HEK293 (cell line): ENCODE measurements at regions not wholly inside any gene's neighbourhood (a gene's known extent, or its start where the extent isn't known, plus 50 kb on each side); places are given as distances from the start of the nearest gene placed in this dataset.

ENCODE experiments used
- CTCF ChIA-PET: fragments of 350-600 bp; formaldehyde crosslinking; extraction: SDS; loops from one replicate; lab custom pipeline; 2021; ENCODE audit warnings: antibody characterized with exemption; lab: Yijun Ruan, JAX
- POLR2A ChIA-PET: fragments of 300-600 bp; formaldehyde crosslinking; extraction: SDS; loops from one replicate; lab custom pipeline; 2020; ENCODE audit warnings: antibody characterized with exemption, inconsistent platforms; lab: Yijun Ruan, JAX
- H3K27ac ChIP-seq: fragments of 200-500 bp; sonication (Bioruptor generic); 2 replicates; pipeline ENCODE4 v1.5.1; 2014; ENCODE audit warnings: low read depth, low read length, control low read depth, inconsistent platforms; ENCODE audit errors: extremely low read depth
- H3K36me3 ChIP-seq, 2 experiments: fragments of 200-500 bp in 1 of 2; sonication (Bioruptor generic) in 1 of 2; 1 replicate in 1 of 2; 2 replicates in 1 of 2; pipeline ENCODE4 v1.5.1; 2014 to 2017; ENCODE audit warnings: inconsistent platforms in 2 of 2, low read length in 2 of 2; ENCODE audit not compliant: control insufficient read depth in 2 of 2, insufficient read depth in 1 of 2
- H3K4me1 ChIP-seq: fragments of 200-500 bp; sonication (Bioruptor generic); 2 replicates; pipeline ENCODE4 v1.5.1; 2014; ENCODE audit warnings: mild to moderate bottlenecking, low read length, inconsistent platforms; ENCODE audit not compliant: control insufficient read depth, insufficient read depth
- H3K4me3 ChIP-seq: 2 replicates; pipeline ENCODE4 v1.5.1; 2011; ENCODE audit warnings: low read depth, mild to moderate bottlenecking, control low read depth, low read length, moderate library complexity
- H3K9me3 ChIP-seq: fragments of 200-500 bp; sonication (Bioruptor generic); 2 replicates; pipeline ENCODE4 v1.5.1; 2014; ENCODE audit warnings: low read depth, low read length, inconsistent platforms; ENCODE audit not compliant: control insufficient read depth, insufficient read depth
- AEBP2 ChIP-seq: fragments of 450-650 bp; formaldehyde crosslinking; IDR thresholded peaks from 2 replicates; pipeline ENCODE4 v1.5.1; 2016; ENCODE audit warnings: missing biosample characterization, missing genetic modification characterization, borderline replicate concordance
- CTCF ChIP-seq: fragments of 450-650 bp; formaldehyde crosslinking; IDR thresholded peaks from 2 replicates; pipeline ENCODE4 v1.5.1; 2016; ENCODE audit warnings: missing biosample characterization, missing genetic modification characterization
- GLI4 ChIP-seq: fragments of 450-650 bp; formaldehyde crosslinking; IDR thresholded peaks from 2 replicates; pipeline ENCODE4 v1.5.1; 2016; ENCODE audit warnings: missing biosample characterization, missing genetic modification characterization
- GLIS2 ChIP-seq: fragments of 450-650 bp; formaldehyde crosslinking; IDR thresholded peaks from 2 replicates; pipeline ENCODE4 v1.5.1; 2016; ENCODE audit warnings: missing biosample characterization, missing genetic modification characterization
- HOXA7 ChIP-seq: sonication (generic); formaldehyde crosslinking; IDR thresholded peaks from 2 replicates; pipeline ENCODE4 v1.8.1; 2022; ENCODE audit warnings: missing genetic modification reagents, borderline replicate concordance
- KLF8 ChIP-seq: fragments of 450-650 bp; formaldehyde crosslinking; IDR thresholded peaks from 2 replicates; pipeline ENCODE4 v1.5.1; 2016; ENCODE audit warnings: missing biosample characterization, missing genetic modification characterization
- PRDM2 ChIP-seq: fragments of 450-650 bp; formaldehyde crosslinking; IDR thresholded peaks from 2 replicates; pipeline ENCODE4 v1.5.1; 2016; ENCODE audit warnings: missing biosample characterization, missing genetic modification characterization, borderline replicate concordance
- ZBTB20 ChIP-seq: fragments of 450-650 bp; formaldehyde crosslinking; IDR thresholded peaks from 2 replicates; pipeline ENCODE4 v1.5.1; 2016; ENCODE audit warnings: missing biosample characterization, missing genetic modification characterization
- ZNF16 ChIP-seq: fragments of 450-650 bp; formaldehyde crosslinking; IDR thresholded peaks from 2 replicates; pipeline ENCODE4 v1.5.1; 2016; ENCODE audit warnings: low read depth, missing biosample characterization, missing genetic modification characterization
- ZNF214 ChIP-seq: fragments of 450-650 bp; formaldehyde crosslinking; IDR thresholded peaks from 2 replicates; pipeline ENCODE4 v1.5.1; 2017; ENCODE audit warnings: missing biosample characterization, mild to moderate bottlenecking, missing genetic modification characterization, borderline replicate concordance
- ZNF488 ChIP-seq: fragments of 450-650 bp; formaldehyde crosslinking; IDR thresholded peaks from 2 replicates; pipeline ENCODE4 v1.5.1; 2016; ENCODE audit warnings: missing biosample characterization, missing genetic modification characterization
- ZNF510 ChIP-seq: fragments of 450-650 bp; formaldehyde crosslinking; IDR thresholded peaks from 2 replicates; pipeline ENCODE4 v1.5.1; 2018; ENCODE audit warnings: mild to moderate bottlenecking, missing genetic modification characterization, missing biosample characterization; ENCODE audit not compliant: insufficient replicate concordance
- ZNF518A ChIP-seq: fragments of 450-650 bp; formaldehyde crosslinking; conservative IDR thresholded peaks from 2 replicates; pipeline ENCODE4 v1.5.1; 2016; ENCODE audit warnings: low read depth, missing biosample characterization, missing genetic modification characterization
- ZNF560 ChIP-seq: fragments of 450-650 bp; formaldehyde crosslinking; IDR thresholded peaks from 2 replicates; pipeline ENCODE4 v1.5.1; 2017; ENCODE audit warnings: missing biosample characterization, missing genetic modification characterization, borderline replicate concordance
- ZNF660 ChIP-seq: fragments of 450-650 bp; IDR thresholded peaks from 2 replicates; pipeline ENCODE4 v1.5.1; 2018; ENCODE audit warnings: missing biosample characterization, mild to moderate bottlenecking, missing genetic modification characterization
- ZNF76 ChIP-seq: fragments of 450-650 bp; formaldehyde crosslinking; IDR thresholded peaks from 2 replicates; pipeline ENCODE4; 2016; ENCODE audit warnings: low read depth, missing biosample characterization, missing genetic modification characterization, borderline replicate concordance
- ZNF777 ChIP-seq: fragments of 450-650 bp; formaldehyde crosslinking; IDR thresholded peaks from 2 replicates; pipeline ENCODE4 v1.5.1; 2017; ENCODE audit warnings: missing biosample characterization, missing genetic modification characterization, borderline replicate concordance

GRCh38 chr20:11556410-11556809 is 361.3 kb upstream of the BTBD3 start (continued):
- TF ChIP-seq ZNF518A: no peak

- no peak for TF ChIP-seq GLIS2
- no peak for TF ChIP-seq GLI4 (tag by site-specific recombination)
- TF ChIP-seq ZNF76 (tag by site-specific recombination): no peak
- TF ChIP-seq ZNF488 (tag by site-specific recombination): no peak
- TF ChIP-seq ZNF777 (tag by site-specific recombination): no peak
- no peak for TF ChIP-seq HOXA7 (CRISPR knock-in tag)
- TF ChIP-seq ZNF510 (tag by site-specific recombination): no peak
- TF ChIP-seq ZNF660: no peak
- TF ChIP-seq ZNF560 (tag by site-specific recombination): no peak
- no peak for TF ChIP-seq KLF8 (tag by site-specific recombination)
- no peak for TF ChIP-seq PRDM2 (tag by site-specific recombination)
- H3K27ac ChIP-seq: no peak overlapping the region
- H3K4me3 ChIP-seq: no peak overlapping the region
- no peaks in the 10 kb centered on the region for H3K4me1 ChIP-seq
- ChIA-PET CTCF (interaction anchor here (0.7 kb wide), 1 partner anchor 14 kb away, joined by 3 read pairs; no protein-coding TSS in a partner anchor), POLR2A (no interaction called here)
- H3K36me3 ChIP-seq: no peaks in the 10 kb centered on the region
- no peaks in the 10 kb centered on the region for H3K9me3 ChIP-seq
These were observed 353.2 kb upstream of the BTBD3 start for GRCh38 chr20:11564491-11564890.

GRCh38 chr20:11569163-11569562 is 348.5 kb upstream of the BTBD3 start:
- Histone ChIP-seq H3K27ac (no peak overlapping the region), H3K9me3 (no peaks in the 10 kb centered on the region), H3K4me3 (no peak overlapping the region), H3K36me3 (no peaks in the 10 kb centered on the region), H3K4me1 (no peaks in the 10 kb centered on the region)
- CTCF ChIA-PET: no interaction called here
- POLR2A ChIA-PET: no interaction called here
- TF ChIP-seq AEBP2 (tag by site-specific recombination) (no peak), CTCF (tag by site-specific recombination) (no peak), ZNF16 (tag by site-specific recombination) (no peak), ZNF214 (tag by site-specific recombination) (no peak), ZBTB20 (tag by site-specific recombination) (no peak)
